ENCODE measurements at regions not wholly inside any gene's neighbourhood (a gene's known extent, or its start where the extent isn't known, plus 50 kb on each side); places are given as distances from the start of the nearest gene placed in this dataset.

DNA sequence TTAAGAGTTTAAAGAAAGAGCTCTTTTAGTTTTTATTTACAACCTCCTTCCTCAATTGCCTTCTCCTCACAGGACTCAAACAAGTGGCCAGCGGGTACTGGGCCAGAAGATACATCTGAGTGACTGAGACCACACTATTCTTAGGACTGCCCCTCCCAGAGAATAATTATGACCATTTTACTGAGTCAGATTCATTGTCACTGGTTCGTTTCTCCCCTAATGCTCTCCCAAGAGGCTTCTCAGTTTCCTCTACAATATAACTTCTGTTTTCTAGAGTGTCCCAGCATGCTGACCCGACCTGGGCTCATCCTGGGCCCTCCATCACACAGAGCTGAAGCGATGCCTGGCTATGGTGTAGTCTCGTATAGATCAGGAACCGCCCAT, 279.9 kb downstream of the CD83 start:
- Histone ChIP-seq H3K36me3 (ENCODE audit: control insufficient read depth, insufficient read depth, low read length) (no peaks in the 10 kb centered on the region), H3K4me2 (ENCODE audit: extremely low read depth, insufficient read depth, low read length) (no peak overlapping the region), H3K9ac (ENCODE audit: insufficient read depth, low read length) (no peak overlapping the region), H2AFZ (ENCODE audit: low read length) (no peak overlapping the region), H3K79me2 (ENCODE audit: control insufficient read depth, insufficient read depth, low read length) (no peaks in the 10 kb centered on the region), H3K27ac (ENCODE audit: insufficient read depth, low read length) (no peak overlapping the region), H3K9me3 (ENCODE audit: control insufficient read depth, insufficient read depth, low read depth, low read length) (no peaks in the 10 kb centered on the region), H3K4me1 (ENCODE audit: control insufficient read depth, extremely low read depth, insufficient read depth, low read length) (no peaks in the 10 kb centered on the region), H3K4me3 (replicated peaks in 1 of 4; ENCODE audit: control extremely low read depth in 1 of 4, insufficient read depth in 1 of 4, low read depth in 3 of 4, low read length in 4 of 4) (no peak overlapping the region), H4K20me1 (ENCODE audit: control insufficient read depth, extremely low read depth, insufficient read depth, low read length) (no peaks in the 10 kb centered on the region), H3K27me3 (ENCODE audit: control insufficient read depth, insufficient read depth, low read length) (no peaks in the 10 kb centered on the region)
- no peak for DNase-seq (ENCODE audit: low read depth in 2 of 2)
- TF ChIP-seq, protein P1, sequence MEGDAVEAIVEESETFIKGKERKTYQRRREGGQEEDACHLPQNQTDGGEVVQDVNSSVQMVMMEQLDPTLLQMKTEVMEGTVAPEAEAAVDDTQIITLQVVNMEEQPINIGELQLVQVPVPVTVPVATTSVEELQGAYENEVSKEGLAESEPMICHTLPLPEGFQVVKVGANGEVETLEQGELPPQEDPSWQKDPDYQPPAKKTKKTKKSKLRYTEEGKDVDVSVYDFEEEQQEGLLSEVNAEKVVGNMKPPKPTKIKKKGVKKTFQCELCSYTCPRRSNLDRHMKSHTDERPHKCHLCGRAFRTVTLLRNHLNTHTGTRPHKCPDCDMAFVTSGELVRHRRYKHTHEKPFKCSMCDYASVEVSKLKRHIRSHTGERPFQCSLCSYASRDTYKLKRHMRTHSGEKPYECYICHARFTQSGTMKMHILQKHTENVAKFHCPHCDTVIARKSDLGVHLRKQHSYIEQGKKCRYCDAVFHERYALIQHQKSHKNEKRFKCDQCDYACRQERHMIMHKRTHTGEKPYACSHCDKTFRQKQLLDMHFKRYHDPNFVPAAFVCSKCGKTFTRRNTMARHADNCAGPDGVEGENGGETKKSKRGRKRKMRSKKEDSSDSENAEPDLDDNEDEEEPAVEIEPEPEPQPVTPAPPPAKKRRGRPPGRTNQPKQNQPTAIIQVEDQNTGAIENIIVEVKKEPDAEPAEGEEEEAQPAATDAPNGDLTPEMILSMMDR (conservative IDR thresholded peaks at IDR 0.05 in 1 of 2, IDR thresholded peaks at IDR 0.05 in 1 of 2; ENCODE audit: low read depth in 1 of 2, low read length in 2 of 2): no peak
- no peak for TF ChIP-seq EZH2 (IDR thresholded peaks at IDR 0.05; ENCODE audit: low read length, missing control alignments)

DNA sequence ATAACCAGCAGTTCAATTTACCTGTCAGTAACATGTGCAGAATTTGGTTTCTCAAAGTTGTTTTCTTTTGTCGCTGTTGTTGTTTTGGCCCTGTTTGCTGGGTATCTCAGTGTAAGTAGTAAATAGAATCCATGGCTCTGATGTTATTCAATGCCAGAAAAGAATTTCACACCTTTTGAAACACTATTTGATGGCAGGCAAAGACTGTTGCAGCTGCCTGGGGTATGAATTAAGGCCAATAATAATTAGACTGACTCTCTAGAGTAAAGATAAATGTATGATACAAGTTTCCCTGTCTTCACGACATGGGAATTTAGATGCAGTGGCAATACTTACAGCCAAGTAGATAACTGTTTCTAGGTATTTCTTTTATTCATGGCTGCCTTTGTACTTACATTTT, 281.4 kb downstream of the CD83 start:
- Histone ChIP-seq H3K36me3 (ENCODE audit: control insufficient read depth, insufficient read depth, low read length) (no peaks in the 10 kb centered on the region), H4K20me1 (ENCODE audit: control insufficient read depth, extremely low read depth, insufficient read depth, low read length) (no peaks in the 10 kb centered on the region), H3K9ac (ENCODE audit: insufficient read depth, low read length) (no peak overlapping the region), H2AFZ (ENCODE audit: low read length) (no peak overlapping the region), H3K4me3 (replicated peaks in 1 of 4; ENCODE audit: control extremely low read depth in 1 of 4, insufficient read depth in 1 of 4, low read depth in 3 of 4, low read length in 4 of 4) (no peak overlapping the region), H3K4me2 (ENCODE audit: extremely low read depth, insufficient read depth, low read length) (no peak overlapping the region), H3K79me2 (ENCODE audit: control insufficient read depth, insufficient read depth, low read length) (no peaks in the 10 kb centered on the region), H3K4me1 (ENCODE audit: control insufficient read depth, extremely low read depth, insufficient read depth, low read length) (no peaks in the 10 kb centered on the region), H3K27ac (ENCODE audit: insufficient read depth, low read length) (no peak overlapping the region), H3K27me3 (ENCODE audit: control insufficient read depth, insufficient read depth, low read length) (no peaks in the 10 kb centered on the region), H3K9me3 (ENCODE audit: control insufficient read depth, insufficient read depth, low read depth, low read length) (no peaks in the 10 kb centered on the region)
- DNase-seq (ENCODE audit: low read depth in 2 of 2): no peak
- TF ChIP-seq, protein P1 (conservative IDR thresholded peaks at IDR 0.05 in 1 of 2, IDR thresholded peaks at IDR 0.05 in 1 of 2; ENCODE audit: low read depth in 1 of 2, low read length in 2 of 2): no peak
- TF ChIP-seq EZH2 (IDR thresholded peaks at IDR 0.05; ENCODE audit: low read length, missing control alignments): no peak

GRCh38 chr6:14399635-14400034, 282.1 kb downstream of the CD83 start:
- no peak overlapping the region for H2AFZ ChIP-seq (ENCODE audit: low read length)
- TF ChIP-seq, protein P1 (conservative IDR thresholded peaks at IDR 0.05 in 1 of 2, IDR thresholded peaks at IDR 0.05 in 1 of 2; ENCODE audit: low read depth in 1 of 2, low read length in 2 of 2): no peak
- TF ChIP-seq EZH2 (IDR thresholded peaks at IDR 0.05; ENCODE audit: low read length, missing control alignments): no peak

More at GRCh38 chr6:14399635-14400034, 282.1 kb downstream of the CD83 start:
- Histone ChIP-seq H4K20me1 (ENCODE audit: control insufficient read depth, extremely low read depth, insufficient read depth, low read length) (no peaks in the 10 kb centered on the region), H3K4me2 (ENCODE audit: extremely low read depth, insufficient read depth, low read length) (no peak overlapping the region), H3K27ac (ENCODE audit: insufficient read depth, low read length) (no peak overlapping the region), H3K4me3 (replicated peaks in 1 of 4; ENCODE audit: control extremely low read depth in 1 of 4, insufficient read depth in 1 of 4, low read depth in 3 of 4, low read length in 4 of 4) (no peak overlapping the region), H3K9ac (ENCODE audit: insufficient read depth, low read length) (no peak overlapping the region), H3K79me2 (ENCODE audit: control insufficient read depth, insufficient read depth, low read length) (no peaks in the 10 kb centered on the region), H3K4me1 (ENCODE audit: control insufficient read depth, extremely low read depth, insufficient read depth, low read length) (no peaks in the 10 kb centered on the region), H3K36me3 (ENCODE audit: control insufficient read depth, insufficient read depth, low read length) (no peaks in the 10 kb centered on the region), H3K9me3 (ENCODE audit: control insufficient read depth, insufficient read depth, low read depth, low read length) (no peaks in the 10 kb centered on the region), H3K27me3 (ENCODE audit: control insufficient read depth, insufficient read depth, low read length) (no peaks in the 10 kb centered on the region)
- DNase-seq (ENCODE audit: low read depth in 2 of 2): no peak
